NT2/D1 (cell line): ENCODE measurements at regions not wholly inside any gene's neighbourhood (a gene's known extent, or its start where the extent isn't known, plus 50 kb on each side); places are given as distances from the start of the nearest gene placed in this dataset.

ENCODE experiments used
- DNase-seq: peaks from one replicate; pipeline ENCODE4 v3.0.0-alpha.2; 2011; ENCODE audit warnings: low read depth, low spot score
- H3K27me3 ChIP-seq: 2 replicates; pipeline ENCODE4 v1.6.0; 2011; ENCODE audit warnings: mild to moderate bottlenecking; ENCODE audit not compliant: insufficient read length, insufficient read depth
- H3K36me3 ChIP-seq: 2 replicates; pipeline ENCODE4 v1.6.1; 2011; ENCODE audit warnings: mild to moderate bottlenecking, low read length, mixed read lengths; ENCODE audit not compliant: insufficient read depth, insufficient read length
- H3K4me1 ChIP-seq: 2 replicates; pipeline ENCODE4 v1.5.1; 2011; ENCODE audit not compliant: insufficient read depth, insufficient read length
- H3K4me3 ChIP-seq: 2 replicates; pipeline ENCODE4 v1.5.1; 2011; ENCODE audit warnings: low read depth; ENCODE audit not compliant: insufficient read length
- H3K9ac ChIP-seq: 2 replicates; pipeline ENCODE4 v1.6.0; 2011; ENCODE audit warnings: low read depth; ENCODE audit not compliant: insufficient read length
- H3K9me3 ChIP-seq: 2 replicates; pipeline ENCODE4 v1.5.1; 2011; ENCODE audit warnings: mild to moderate bottlenecking, low read length; ENCODE audit not compliant: insufficient read depth
- SUZ12 ChIP-seq: IDR thresholded peaks from 2 replicates; pipeline ENCODE4 v1.6.1; 2011; ENCODE audit not compliant: insufficient read length, insufficient read depth; ENCODE audit errors: extremely low read depth
- YY1 ChIP-seq: IDR thresholded peaks from 2 replicates; pipeline ENCODE4 v1.6.1; 2011; ENCODE audit not compliant: insufficient read length, insufficient read depth
- ZNF274 ChIP-seq: IDR thresholded peaks from 2 replicates; pipeline ENCODE4 v1.6.1; 2011; ENCODE audit warnings: mild to moderate bottlenecking, low read depth, low read length

DNA sequence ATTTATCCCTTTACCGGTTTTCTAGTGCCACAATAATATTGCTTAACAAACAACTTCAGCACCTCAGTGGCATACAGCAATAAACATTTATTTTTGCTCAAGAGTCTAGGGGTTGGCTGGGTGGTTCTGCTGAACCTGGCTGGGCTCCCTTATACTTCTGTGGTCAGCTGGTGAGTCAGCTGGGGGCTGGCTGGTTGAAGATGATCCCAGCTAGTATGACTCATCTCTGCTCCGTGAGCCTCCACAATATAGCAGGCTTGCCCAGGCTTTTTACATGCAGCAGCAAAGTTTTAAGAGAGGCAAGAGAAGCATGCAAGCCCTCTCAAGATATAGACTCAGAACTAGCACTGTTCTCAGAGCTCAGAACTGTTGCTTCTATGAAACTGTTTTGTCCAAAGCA is 523.5 kb upstream of the CLINT1 start:
- TF ChIP-seq SUZ12 (no peak), YY1 (no peak), ZNF274 (no peak)
- no peak for DNase-seq
- Histone ChIP-seq H3K27me3 (no peaks in the 10 kb centered on the region), H3K9me3 (peaks cover 3% of the 10 kb centered on the region), H3K4me3 (no peak overlapping the region), H3K9ac (no peak overlapping the region), H3K36me3 (no peaks in the 10 kb centered on the region), H3K4me1 (no peaks in the 10 kb centered on the region)

DNA sequence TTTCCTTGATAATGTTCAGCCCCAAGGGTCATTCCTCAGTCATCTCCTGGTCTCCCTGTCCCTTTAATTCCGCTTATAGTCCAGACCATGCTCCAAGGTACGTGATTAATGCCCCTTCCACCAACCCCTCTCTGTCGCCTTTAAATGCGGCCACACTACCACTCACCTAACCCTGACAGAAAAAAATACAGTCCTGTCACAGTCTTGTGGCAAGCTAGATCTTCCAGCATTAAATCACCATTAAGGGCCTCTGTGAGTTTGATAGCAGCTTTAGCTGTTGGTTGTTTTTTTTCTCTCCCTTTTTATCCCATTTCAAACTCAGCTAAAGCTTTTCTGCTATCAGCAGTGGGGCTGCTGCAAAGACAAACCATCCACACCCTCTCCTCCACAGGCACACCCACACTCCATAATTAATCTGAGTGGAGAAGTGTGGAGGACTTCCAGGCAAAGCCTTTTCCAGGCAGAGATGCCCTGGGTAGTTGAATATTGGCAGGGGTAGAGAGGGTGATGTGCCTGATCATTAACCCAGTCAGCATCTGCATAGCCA is 522.7 kb upstream of the CLINT1 start:
- Histone ChIP-seq H3K9ac (no peak overlapping the region), H3K27me3 (no peaks in the 10 kb centered on the region), H3K36me3 (no peaks in the 10 kb centered on the region), H3K4me1 (no peaks in the 10 kb centered on the region), H3K4me3 (no peak overlapping the region), H3K9me3 (peaks cover 9% of the 10 kb centered on the region)
- DNase-seq: no peak
- no peak for TF ChIP-seq YY1
- no peak for TF ChIP-seq SUZ12
- TF ChIP-seq ZNF274: no peak

- Histone ChIP-seq H3K4me1 (no peaks in the 10 kb centered on the region), H3K9me3 (peaks cover 9% of the 10 kb centered on the region), H3K36me3 (no peaks in the 10 kb centered on the region), H3K27me3 (no peaks in the 10 kb centered on the region), H3K9ac (no peak overlapping the region), H3K4me3 (no peak overlapping the region)
- no peak for DNase-seq
- TF ChIP-seq ZNF274 (no peak), YY1 (no peak), SUZ12 (no peak)
These were observed 521.7 kb upstream of the CLINT1 start for GRCh38 chr5:158380661-158381060.

- Histone ChIP-seq H3K9ac (no peak overlapping the region), H3K4me1 (no peaks in the 10 kb centered on the region), H3K9me3 (peaks cover 9% of the 10 kb centered on the region), H3K27me3 (no peaks in the 10 kb centered on the region), H3K36me3 (no peaks in the 10 kb centered on the region), H3K4me3 (no peak overlapping the region)
- no peak for DNase-seq
- TF ChIP-seq ZNF274: no peak
These were observed 520.0 kb upstream of the CLINT1 start for GRCh38 chr5:158378931-158379330.

GRCh38 chr5:158376679-158377078 is 517.7 kb upstream of the CLINT1 start:
- Histone ChIP-seq H3K9me3 (peaks cover 9% of the 10 kb centered on the region), H3K4me1 (no peaks in the 10 kb centered on the region), H3K36me3 (no peaks in the 10 kb centered on the region), H3K4me3 (no peak overlapping the region), H3K27me3 (no peaks in the 10 kb centered on the region), H3K9ac (no peak overlapping the region)
- TF ChIP-seq SUZ12: no peak
- TF ChIP-seq ZNF274: no peak
- no peak for TF ChIP-seq YY1
- DNase-seq: no peak

DNA sequence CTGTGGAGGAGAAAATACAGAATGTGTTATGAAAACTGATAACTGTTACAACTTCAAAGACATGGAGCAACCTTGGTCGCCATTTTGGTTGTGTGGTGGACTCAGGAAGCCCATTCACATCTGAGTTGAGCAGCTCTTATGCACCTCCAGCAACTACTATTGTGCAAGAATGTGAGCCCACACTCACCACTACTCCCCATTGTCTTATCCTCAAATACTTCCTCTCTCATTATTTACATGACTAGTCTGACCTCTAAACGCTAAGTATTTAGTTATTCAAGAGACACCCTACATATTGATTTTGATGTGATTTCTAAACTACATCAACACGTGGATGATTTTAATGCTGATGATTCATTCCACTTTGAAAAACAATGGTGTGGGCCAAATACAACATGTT is 516.6 kb upstream of the CLINT1 start:
- no peak overlapping the region for H3K4me3 ChIP-seq
- no peaks in the 10 kb centered on the region for H3K4me1 ChIP-seq
- no peak for DNase-seq
- peaks cover 9% of the 10 kb centered on the region for H3K9me3 ChIP-seq
- H3K36me3 ChIP-seq: no peaks in the 10 kb centered on the region
- TF ChIP-seq SUZ12: no peak
- no peak for TF ChIP-seq ZNF274
- H3K9ac ChIP-seq: no peak overlapping the region
- H3K27me3 ChIP-seq: no peaks in the 10 kb centered on the region

DNA sequence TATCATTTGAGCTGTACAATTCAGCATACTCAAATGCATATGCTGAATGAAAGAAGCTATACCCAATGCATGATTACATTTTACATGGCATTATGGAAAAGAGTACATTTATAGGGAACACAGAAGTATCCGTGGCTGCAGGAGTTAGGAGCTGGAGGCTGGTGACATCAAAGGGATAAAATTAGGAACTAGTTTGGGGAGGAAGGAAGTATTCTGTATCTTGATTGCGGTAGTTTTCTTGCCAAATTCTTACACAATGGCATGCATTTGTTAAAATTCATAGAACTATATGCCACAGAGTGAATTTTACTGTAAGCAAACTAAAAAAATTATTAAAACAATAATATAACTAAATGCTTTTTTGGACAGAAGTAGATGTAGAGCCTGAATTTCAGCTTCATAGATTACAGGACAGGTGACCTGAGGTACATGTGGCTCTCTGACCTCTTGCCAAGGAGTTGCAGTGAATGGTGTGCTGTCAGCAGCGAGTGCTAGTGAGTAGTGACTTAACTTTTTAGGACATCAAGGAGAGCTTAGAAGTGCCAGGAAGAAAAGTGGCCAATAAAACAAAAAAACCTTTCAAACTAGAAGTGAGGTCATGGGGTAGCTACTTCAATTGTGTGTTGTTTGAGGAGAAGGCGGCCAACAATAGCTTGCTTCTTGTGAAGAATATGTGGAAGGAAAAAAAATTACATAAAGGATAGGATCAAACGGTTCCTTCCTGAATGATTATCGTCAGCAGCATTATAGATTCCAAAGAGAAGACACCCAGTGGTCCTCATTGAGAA is 514.9 kb upstream of the CLINT1 start:
- Histone ChIP-seq H3K4me1 (no peaks in the 10 kb centered on the region), H3K9ac (no peak overlapping the region), H3K4me3 (no peak overlapping the region), H3K36me3 (no peaks in the 10 kb centered on the region), H3K27me3 (no peaks in the 10 kb centered on the region), H3K9me3 (peaks cover 9% of the 10 kb centered on the region)
- TF ChIP-seq SUZ12 (no peak), YY1 (no peak), ZNF274 (no peak)
- no peak for DNase-seq

DNA sequence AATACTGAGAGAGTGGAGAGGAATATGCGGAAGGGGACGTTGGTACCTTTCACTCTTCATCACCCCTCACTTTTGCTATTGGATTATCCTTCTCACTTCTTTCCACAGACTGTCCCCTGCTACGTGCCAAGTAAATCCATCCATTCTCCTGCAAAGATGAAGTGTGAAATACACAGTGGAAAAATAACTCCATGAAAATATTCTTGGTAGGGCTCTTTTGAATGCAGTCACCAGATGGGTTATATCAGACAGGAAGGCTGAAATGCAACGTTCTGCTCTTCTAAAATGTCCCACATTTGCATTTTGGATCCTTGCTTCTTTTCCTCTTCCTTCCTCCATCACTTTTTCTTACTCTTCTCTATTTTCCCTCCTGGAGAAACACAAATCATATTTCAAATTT is 510.3 kb upstream of the CLINT1 start:
- Histone ChIP-seq H3K4me1 (no peaks in the 10 kb centered on the region), H3K9me3 (peaks cover 1% of the 10 kb centered on the region; the same call in 1 of the 2 replicates), H3K27me3 (no peaks in the 10 kb centered on the region), H3K9ac (no peak overlapping the region), H3K4me3 (no peak overlapping the region), H3K36me3 (no peaks in the 10 kb centered on the region)
- DNase-seq: no peak
- TF ChIP-seq SUZ12 (no peak), YY1 (no peak), ZNF274 (no peak)
